RWPE2 (cell line): ENCODE measurements at regions not wholly inside any gene's neighbourhood (a gene's known extent, or its start where the extent isn't known, plus 50 kb on each side); places are given as distances from the start of the nearest gene placed in this dataset.

Experiments
- ATAC-seq: fragments of 200-7000 bp; cut with Tn5 transposase; 3 replicates; pipeline ENCODE4 v1.9.1; 2021; ENCODE audit warnings: low read depth
- DNase-seq: peaks from one replicate; pipeline ENCODE4 v3.0.0-alpha.2; 2020; ENCODE audit warnings: low spot score
- H3K27ac ChIP-seq: fragments of 450-650 bp; 2 replicates; pipeline ENCODE4 v1.5.1; 2017; ENCODE audit warnings: mild to moderate bottlenecking; ENCODE audit not compliant: poor library complexity, severe bottlenecking
- H3K27me3 ChIP-seq: fragments of 250-450 bp; sonication (Bioruptor Pico); 2 replicates; pipeline ENCODE4 v1.5.1; 2021; ENCODE audit warnings: mild to moderate bottlenecking, moderate library complexity; ENCODE audit not compliant: insufficient read depth, poor library complexity, severe bottlenecking
- H3K36me3 ChIP-seq: fragments of 250-450 bp; sonication (Bioruptor Pico); 2 replicates; pipeline ENCODE4 v1.5.1; 2020; ENCODE audit warnings: low read depth, mild to moderate bottlenecking, moderate library complexity
- H3K4me1 ChIP-seq: fragments of 250-450 bp; sonication (Bioruptor Pico); 2 replicates; pipeline ENCODE4 v1.5.1; 2021; ENCODE audit warnings: mild to moderate bottlenecking, moderate library complexity; ENCODE audit not compliant: insufficient read depth, poor library complexity, severe bottlenecking
- H3K4me3 ChIP-seq: fragments of 250-450 bp; sonication (Bioruptor Pico); 2 replicates; pipeline ENCODE4 v1.5.1; 2021; ENCODE audit warnings: mild to moderate bottlenecking, moderate library complexity; ENCODE audit not compliant: severe bottlenecking
- H3K9me3 ChIP-seq: fragments of 250-450 bp; sonication (Bioruptor Pico); 2 replicates; pipeline ENCODE4 v1.5.1; 2021; ENCODE audit warnings: mild to moderate bottlenecking, moderate library complexity; ENCODE audit not compliant: severe bottlenecking
- TF ChIP-seq, protein P1 (sequence below): fragments of 450-650 bp; IDR thresholded peaks from one replicate; pipeline ENCODE4 v1.5.1; 2017; ENCODE audit warnings: mild to moderate bottlenecking, moderate library complexity; ENCODE audit not compliant: poor library complexity, severe bottlenecking

DNA sequence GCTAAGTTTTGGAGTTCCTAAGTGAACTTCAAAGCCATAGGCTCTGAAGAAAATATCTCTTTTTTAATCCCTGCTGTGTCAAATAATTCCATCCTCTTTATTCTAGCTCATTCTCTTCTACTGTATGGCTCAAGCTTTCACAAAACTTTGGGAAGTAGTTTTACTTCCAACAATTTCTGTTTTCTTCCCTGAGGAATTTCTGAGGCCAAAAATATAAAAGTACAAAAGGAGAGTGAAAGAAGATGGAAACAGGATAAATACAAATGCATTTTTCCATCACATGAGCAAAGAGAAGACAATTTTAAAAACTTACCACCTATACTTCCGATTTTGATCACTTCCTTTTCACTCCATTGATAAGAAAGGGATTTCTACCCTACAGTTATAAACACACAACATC lies 585.7 kb upstream of the DAB2 start:
- Histone ChIP-seq H3K36me3 (no peaks in the 10 kb centered on the region), H3K27ac (no peak overlapping the region), H3K4me3 (no peak overlapping the region), H3K9me3 (peaks cover 3% of the 10 kb centered on the region), H3K27me3 (peaks cover 3% of the 10 kb centered on the region), H3K4me1 (no peaks in the 10 kb centered on the region)
- TF ChIP-seq, protein P1, sequence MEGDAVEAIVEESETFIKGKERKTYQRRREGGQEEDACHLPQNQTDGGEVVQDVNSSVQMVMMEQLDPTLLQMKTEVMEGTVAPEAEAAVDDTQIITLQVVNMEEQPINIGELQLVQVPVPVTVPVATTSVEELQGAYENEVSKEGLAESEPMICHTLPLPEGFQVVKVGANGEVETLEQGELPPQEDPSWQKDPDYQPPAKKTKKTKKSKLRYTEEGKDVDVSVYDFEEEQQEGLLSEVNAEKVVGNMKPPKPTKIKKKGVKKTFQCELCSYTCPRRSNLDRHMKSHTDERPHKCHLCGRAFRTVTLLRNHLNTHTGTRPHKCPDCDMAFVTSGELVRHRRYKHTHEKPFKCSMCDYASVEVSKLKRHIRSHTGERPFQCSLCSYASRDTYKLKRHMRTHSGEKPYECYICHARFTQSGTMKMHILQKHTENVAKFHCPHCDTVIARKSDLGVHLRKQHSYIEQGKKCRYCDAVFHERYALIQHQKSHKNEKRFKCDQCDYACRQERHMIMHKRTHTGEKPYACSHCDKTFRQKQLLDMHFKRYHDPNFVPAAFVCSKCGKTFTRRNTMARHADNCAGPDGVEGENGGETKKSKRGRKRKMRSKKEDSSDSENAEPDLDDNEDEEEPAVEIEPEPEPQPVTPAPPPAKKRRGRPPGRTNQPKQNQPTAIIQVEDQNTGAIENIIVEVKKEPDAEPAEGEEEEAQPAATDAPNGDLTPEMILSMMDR, result no peak
- DNase-seq, result no peak
- ATAC-seq, result no peak

DNA sequence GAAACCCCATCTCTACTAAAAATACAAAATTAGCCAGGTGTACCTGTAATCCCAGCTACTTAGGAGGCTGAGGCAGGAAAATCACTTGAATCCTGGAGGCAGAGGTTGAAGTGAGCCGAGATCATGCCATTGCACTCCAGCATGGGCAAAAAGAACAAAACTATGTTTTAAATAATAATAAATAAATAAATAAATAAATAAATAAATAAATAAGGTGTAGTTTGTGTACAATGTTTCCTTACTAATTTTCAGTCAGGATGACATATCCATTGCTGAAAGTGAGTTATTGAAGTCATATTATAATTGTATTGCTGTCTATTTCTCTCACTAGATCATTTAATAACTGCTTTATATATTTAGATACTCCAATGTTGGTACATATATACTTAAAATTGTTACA lies 581.5 kb upstream of the DAB2 start:
- Histone ChIP-seq H3K9me3 (peaks cover 3% of the 10 kb centered on the region), H3K4me1 (no peaks in the 10 kb centered on the region), H3K4me3 (no peak overlapping the region), H3K27ac (no peak overlapping the region), H3K36me3 (no peaks in the 10 kb centered on the region), H3K27me3 (peaks cover 3% of the 10 kb centered on the region)
- no peak for ATAC-seq
- TF ChIP-seq, protein P1, result no peak
- no peak for DNase-seq

DNA sequence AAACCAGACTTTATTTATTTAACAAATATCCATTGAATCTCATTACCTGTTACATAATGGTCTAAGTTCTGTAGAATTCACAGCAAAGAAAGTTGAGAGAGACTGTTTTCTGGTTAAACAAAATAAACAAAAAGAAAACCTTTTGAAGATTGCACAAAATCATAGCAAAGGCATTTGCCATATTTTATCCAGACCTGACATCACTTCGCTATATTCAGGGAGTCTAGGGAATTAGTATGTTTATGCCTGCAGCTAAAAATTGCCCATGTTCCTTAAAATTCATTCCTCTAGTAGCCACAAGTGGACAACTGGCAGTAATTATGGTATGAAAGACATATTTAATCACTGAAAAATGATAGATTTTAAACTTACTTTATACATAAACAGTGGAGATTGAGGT lies 577.0 kb upstream of the DAB2 start:
- H3K4me1 ChIP-seq, result no peaks in the 10 kb centered on the region
- DNase-seq (no peak), ATAC-seq (no peak)
- H3K27ac ChIP-seq, result no peak overlapping the region
- H3K9me3 ChIP-seq, result no peaks in the 10 kb centered on the region
- TF ChIP-seq, protein P1, result no peak
- H3K36me3 ChIP-seq, result no peaks in the 10 kb centered on the region
- no peak overlapping the region for H3K4me3 ChIP-seq
- H3K27me3 ChIP-seq, result no peaks in the 10 kb centered on the region

DNA sequence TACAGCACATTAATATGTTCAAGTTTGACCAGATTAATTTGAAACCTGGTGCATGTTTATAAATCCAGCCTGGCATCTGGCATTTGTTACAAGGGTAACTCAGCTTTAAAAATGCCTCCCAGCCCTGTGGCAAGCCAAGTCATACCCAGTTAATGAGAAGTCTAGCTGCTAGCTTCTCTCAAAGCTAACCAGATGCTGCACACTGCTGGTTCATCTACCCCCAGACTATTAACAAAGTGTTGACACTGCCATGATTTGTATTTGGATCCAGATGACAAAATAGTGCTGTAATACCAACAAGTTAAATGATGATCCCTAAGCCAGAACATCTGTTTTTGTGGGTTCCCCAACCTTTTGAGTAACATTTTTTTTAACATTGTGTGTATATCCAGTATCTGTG lies 573.7 kb upstream of the DAB2 start:
- TF ChIP-seq, protein P1, result no peak
- peaks cover 6% of the 10 kb centered on the region for H3K9me3 ChIP-seq
- H3K4me1 ChIP-seq, result no peaks in the 10 kb centered on the region
- no peaks in the 10 kb centered on the region for H3K36me3 ChIP-seq
- ATAC-seq (no peak), DNase-seq (no peak)
- H3K4me3 ChIP-seq, result no peak overlapping the region
- H3K27ac ChIP-seq, result no peak overlapping the region
- H3K27me3 ChIP-seq, result no peaks in the 10 kb centered on the region

DNA sequence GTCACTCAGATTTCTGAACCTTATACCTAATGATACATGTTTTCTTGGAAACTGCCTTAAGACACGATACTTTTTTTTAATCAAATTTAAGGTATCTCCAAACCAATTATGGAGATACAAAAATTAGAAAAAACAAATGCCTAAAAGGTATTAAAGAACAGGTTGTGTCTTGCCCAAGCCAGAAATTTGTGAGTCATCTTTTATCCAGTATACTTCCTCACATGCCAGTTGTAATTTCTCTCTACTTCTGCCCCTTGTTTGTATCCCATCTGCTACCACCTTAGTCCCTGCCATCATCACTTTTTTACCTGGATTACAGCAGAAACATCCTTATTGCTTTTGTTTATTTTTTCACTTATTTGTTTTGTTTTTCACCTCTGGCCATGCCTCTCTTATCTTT lies 571.2 kb upstream of the DAB2 start:
- ATAC-seq, result peak; percentile 57; the same call in 1 of the 3 replicates
- no peak overlapping the region for H3K27ac ChIP-seq
- no peak overlapping the region for H3K4me3 ChIP-seq
- H3K27me3 ChIP-seq, result no peaks in the 10 kb centered on the region
- TF ChIP-seq, protein P1, result no peak
- H3K9me3 ChIP-seq, result peaks cover 6% of the 10 kb centered on the region
- no peaks in the 10 kb centered on the region for H3K36me3 ChIP-seq
- no peaks in the 10 kb centered on the region for H3K4me1 ChIP-seq
- DNase-seq, result no peak
